ENCODE measurements at regions not wholly inside any gene's neighbourhood (a gene's known extent, or its start where the extent isn't known, plus 50 kb on each side); places are given as distances from the start of the nearest gene placed in this dataset.

DNA sequence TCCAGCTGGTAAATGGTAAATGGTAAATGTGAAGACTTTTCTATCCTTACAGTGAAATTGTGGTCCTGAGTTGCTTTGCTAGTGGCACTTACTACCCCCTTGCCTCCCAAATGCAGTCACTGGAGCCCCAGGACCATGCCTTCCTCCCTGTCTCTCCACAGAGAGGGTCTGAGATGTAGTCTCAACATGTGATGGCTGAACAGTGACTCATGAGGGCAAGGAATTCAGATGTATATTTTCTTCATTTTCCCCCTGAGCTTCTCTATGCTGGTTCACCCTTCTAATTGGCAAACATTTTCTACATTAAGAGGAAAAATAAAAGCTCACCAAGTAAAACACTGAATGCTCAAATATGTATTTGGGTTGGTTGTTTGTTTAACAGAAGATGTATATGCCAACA is 232.0 kb downstream of the SH3BP4 start:
- TF ChIP-seq, protein P1, sequence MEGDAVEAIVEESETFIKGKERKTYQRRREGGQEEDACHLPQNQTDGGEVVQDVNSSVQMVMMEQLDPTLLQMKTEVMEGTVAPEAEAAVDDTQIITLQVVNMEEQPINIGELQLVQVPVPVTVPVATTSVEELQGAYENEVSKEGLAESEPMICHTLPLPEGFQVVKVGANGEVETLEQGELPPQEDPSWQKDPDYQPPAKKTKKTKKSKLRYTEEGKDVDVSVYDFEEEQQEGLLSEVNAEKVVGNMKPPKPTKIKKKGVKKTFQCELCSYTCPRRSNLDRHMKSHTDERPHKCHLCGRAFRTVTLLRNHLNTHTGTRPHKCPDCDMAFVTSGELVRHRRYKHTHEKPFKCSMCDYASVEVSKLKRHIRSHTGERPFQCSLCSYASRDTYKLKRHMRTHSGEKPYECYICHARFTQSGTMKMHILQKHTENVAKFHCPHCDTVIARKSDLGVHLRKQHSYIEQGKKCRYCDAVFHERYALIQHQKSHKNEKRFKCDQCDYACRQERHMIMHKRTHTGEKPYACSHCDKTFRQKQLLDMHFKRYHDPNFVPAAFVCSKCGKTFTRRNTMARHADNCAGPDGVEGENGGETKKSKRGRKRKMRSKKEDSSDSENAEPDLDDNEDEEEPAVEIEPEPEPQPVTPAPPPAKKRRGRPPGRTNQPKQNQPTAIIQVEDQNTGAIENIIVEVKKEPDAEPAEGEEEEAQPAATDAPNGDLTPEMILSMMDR (IDR thresholded peaks at IDR 0.05) = no peak
- TF ChIP-seq POLR2A (IDR thresholded peaks at IDR 0.05) = no peak
